T-helper 2 cell treated with Interferon-gamma antibody and Interleukin-4, amounts not matched to agents 100 ng/mL and 5 ng/mL, for 36 hours (primary cell): ENCODE measurements at regions not wholly inside any gene's neighbourhood (a gene's known extent, or its start where the extent isn't known, plus 50 kb on each side); places are given as distances from the start of the nearest gene placed in this dataset.

Source experiments
- intact Hi-C: fragments of 100-400 bp; cut with micrococcal nuclease; formaldehyde crosslinking; loops from one replicate; pipeline ENCODE4 v1.15.1; 2023

GRCh38 chr4:145251391-145251790, 71.0 kb upstream of the OTUD4 start:
- intact Hi-C loops = no loop called here

- intact Hi-C loops = no loop called here
These were observed 68.6 kb upstream of the OTUD4 start for GRCh38 chr4:145248971-145249370.

- intact Hi-C loops = no loop called here
These were observed 68.1 kb upstream of the OTUD4 start for GRCh38 chr4:145248502-145248901.

- intact Hi-C loops = loop anchor here (1.0 kb wide), 3 partner anchors 323 to 383 kb away; no protein-coding TSS in a partner anchor
These were observed 53.8 kb upstream of the OTUD4 start for GRCh38 chr4:145234091-145234706.

GRCh38 chr4:145231906-145232700, 51.7 kb upstream of the OTUD4 start:
- intact Hi-C loops = no loop called here

GRCh38 chr4:145230726-145231125, 50.3 kb upstream of the OTUD4 start:
- intact Hi-C loops = no loop called here
